SIG-M5 treated with dmso at 0.1 percent for 504 hours (cell line): ENCODE measurements at regions not wholly inside any gene's neighbourhood (a gene's known extent, or its start where the extent isn't known, plus 50 kb on each side); places are given as distances from the start of the nearest gene placed in this dataset.
"Not testable (repeated sequence)": the region's sequence is repeated elsewhere in the genome, so short reads cannot be mapped to it uniquely, and the experiment has no call there.

ENCODE experiments used
- DNase-seq: peaks from one replicate; lab custom pipeline; 2025; ENCODE audit not compliant: unreplicated experiment; lab: John Stamatoyannopoulos, UW

DNA sequence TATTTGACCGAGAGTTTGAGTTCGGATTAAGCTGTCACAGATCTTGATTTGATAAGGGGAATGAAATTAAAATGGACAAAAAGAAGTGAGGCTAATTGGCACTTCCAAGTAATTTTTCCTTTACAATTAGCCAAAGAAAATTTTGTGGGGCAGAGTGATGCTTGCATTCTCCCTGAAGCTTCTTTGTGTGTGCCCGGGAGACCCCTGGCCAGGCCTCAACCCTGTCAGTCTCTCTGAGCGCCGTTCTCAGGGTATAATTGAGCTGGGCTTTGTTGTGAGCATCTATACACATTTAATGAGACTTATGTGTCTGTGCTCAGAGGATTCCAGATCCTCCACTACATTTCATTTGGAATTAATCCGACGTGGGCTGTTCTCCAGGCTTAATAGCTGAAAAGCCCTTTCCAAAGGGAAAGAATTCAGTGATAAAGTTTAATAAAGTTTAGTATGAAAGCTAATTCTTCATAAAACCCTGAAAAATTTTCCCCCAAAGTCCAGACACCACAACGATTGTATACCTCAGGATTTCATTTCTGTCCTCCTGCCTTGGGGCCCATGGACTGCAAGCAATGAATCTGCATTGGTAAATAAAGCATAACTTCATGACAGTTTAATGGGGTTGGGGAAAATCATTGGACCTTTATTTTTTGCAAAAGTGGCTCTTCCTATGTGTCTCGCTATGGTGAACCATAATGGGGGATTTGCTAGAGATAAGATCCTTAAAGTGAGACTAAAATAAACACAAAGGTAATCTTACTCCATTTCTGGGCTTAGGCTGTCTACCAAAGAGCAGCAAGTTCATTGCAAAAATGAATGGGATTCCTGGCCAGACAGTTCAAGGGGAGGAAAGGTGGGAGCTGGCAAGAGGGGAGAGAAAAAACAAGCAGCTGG, 292.6 kb downstream of the C12orf75 start:
- no peak for DNase-seq

DNA sequence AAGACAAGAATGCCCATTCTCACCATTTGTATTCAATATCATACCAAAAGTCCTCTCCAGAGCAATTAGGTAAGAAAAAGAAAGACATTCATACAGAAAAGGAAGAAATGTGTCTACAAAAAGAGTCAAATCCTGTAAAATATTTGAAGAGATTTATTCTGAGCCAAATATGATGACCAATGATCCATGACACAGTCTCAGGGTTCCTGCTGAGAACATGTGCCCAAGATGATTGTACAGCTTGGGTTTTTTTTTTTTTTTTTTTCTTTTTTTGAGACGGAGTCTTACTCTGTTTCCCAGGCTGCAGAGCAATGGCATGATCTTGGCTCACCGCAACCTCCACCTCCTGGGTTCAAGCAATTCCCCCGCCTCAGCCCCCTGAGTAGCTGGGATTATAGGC, 296.2 kb downstream of the C12orf75 start:
- DNase-seq: no peak

DNA sequence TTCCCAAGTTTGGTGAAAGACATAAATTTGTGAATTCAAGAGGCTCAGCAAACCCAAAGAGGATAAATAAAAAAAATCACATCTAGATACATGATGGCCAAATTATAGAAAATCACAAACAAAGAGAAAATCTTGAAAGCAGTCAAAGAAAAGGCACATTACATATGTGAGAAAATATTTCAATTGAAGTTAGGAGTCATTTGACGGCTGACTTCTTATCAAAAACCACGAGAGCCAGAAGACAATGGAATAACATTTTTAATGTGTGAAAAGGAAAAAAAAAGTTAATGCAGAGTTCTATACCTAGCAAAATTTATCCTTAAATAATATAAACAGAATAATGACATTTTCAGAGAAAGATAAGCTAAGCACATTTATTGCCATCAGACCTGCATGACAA, 307.0 kb downstream of the C12orf75 start:
- no peak for DNase-seq

DNA sequence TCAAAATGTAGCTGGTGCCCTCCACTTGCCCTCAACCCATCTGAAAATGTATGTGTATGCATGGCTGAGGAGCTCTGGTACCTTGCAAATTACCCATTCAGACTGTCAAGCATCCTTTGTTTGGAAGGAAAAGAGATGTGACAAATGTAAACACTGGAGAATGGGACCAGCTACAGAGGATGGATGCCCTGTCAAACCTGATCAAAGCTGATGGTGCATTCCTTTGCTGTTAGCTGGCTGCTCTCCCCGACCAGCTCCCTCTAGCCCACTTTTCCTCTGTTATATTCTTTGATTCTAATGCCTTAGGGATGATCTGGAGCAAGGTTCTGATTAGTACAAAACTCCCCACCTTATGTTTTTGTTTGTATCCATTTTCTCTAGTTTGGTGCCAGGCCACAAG, 310.3 kb downstream of the C12orf75 start:
- DNase-seq: no peak

DNA sequence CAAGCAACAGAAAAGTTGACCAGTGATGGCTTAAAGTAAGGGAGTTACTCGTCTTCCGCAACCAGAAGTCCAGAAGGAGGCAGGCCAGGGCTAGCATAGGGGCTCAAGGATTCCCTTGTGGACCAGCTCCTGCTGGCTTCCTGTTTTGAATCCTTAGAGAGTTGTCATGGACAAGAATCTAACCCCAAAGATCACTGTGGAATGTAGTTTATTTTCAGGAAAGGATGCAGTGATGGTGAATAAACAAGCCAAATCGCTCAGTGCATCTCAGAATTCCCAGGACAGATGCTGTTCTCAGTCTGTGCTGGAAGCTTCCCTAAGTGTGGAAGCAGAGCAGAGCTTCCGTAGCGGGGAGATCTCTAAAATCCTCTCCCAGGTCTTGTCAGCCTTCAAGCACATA, 311.3 kb downstream of the C12orf75 start:
- DNase-seq: no peak

DNA sequence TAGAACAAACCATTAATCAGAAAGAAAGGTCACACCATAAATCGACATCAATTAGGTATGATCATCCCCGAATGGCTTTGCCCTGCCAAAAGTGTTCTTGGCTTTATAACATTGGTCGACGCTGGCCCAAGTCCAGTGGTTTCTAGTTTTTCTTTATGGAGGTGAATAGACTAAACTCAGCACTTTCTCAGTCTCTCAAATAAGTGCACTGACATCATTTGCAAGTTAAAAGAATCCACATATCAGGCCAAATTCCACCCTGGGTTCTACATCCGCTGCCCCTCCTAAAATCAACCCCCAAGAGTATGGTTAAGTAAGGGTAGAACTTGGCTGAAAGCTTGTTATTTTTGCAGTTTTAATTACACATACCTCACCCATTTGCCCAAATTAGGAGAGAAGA, 314.3 kb downstream of the C12orf75 start:
- no peak for DNase-seq

DNA sequence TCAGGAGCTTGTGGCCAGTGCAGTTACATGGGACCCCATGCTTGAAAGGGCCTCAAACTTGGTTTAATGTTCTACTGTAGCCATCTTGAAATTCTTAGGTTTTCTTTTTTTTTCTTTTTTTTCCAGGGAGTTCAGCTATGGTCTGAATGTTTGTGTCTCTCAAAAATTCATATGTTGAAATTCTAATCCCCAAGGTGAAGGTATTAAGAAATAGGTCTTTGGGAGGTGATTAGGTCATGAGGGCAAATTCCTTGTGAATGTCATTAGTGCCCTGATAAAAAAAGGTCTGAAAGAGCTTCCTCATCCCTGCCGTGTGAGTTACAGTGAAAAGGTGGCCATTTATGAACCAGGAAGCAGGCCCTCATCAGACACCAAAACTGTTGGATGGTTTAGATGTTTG, 324.1 kb downstream of the C12orf75 start:
- no peak for DNase-seq

DNA sequence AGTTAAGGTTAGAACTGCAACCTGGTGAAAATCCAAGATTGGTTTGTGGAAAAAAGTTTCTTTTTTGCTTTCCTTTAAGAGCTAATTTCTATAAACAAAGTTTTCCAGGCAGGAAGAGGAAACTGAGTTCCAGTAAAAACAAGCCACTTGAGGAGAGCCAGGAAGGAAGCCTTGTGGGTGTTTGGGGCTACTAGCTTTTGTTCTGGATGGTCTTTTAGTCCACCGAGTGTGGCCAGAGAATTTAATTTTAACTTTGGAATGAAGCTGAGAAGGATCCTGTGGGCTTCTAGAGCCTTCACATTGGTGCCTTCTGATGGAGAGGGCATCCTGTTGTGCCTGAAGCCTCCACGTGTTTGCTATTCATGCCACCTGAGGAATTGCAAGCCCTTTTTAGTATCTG, 327.9 kb downstream of the C12orf75 start:
- DNase-seq: no peak

DNA sequence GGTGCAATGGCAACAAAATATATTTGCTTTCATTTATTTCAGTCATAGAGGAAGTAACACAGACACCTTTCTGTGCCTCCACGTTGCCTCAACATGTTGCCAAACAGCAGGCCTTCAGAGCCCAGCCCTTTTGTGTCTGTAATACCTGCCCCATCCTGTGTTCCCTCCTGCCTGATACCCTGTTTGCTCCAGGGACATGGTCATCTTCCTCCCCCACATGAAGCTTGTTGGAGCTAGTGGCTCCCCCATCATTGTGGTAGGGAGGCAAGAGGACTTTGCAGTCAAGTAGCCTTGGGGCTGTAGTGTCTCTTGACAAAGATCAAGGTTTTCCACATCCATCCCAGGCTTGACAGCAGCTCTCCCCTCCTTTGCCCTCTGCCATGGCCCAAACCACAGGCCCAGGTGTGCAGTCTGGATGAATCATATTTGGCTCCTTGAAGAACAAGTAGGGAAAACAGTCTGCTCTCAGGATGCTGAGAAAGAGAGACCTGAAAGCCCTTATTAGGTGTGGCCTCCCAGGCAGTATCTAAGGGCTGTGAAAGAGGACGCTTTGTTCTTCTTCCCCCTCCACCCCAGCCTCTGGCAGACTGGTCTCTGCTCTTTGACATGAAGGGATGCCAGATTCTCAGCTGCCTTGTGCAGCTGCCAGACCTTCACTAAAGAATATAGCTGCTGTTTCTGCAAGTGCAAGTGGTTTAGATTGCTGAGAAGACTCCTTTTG, 329.0 kb downstream of the C12orf75 start:
- no peak for DNase-seq

DNA sequence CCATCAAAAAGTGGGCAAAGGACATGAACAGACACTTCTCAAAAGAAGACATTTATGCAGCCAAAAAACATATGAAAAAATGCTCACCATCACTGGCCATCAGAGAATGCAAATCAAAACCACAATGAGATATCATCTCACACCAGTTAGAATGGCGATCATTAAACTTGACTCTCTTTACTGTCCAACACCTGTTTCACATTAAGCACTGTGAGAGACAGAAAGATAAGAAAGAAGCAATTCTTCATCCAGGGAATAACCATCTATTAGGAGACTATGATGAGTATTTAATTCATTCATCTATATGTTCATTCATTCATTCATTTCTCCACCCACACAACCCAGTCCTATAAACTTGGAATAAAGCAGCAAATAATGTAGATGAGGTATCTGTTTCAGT, 334.3 kb downstream of the C12orf75 start:
- DNase-seq: not testable (repeated sequence)

DNA sequence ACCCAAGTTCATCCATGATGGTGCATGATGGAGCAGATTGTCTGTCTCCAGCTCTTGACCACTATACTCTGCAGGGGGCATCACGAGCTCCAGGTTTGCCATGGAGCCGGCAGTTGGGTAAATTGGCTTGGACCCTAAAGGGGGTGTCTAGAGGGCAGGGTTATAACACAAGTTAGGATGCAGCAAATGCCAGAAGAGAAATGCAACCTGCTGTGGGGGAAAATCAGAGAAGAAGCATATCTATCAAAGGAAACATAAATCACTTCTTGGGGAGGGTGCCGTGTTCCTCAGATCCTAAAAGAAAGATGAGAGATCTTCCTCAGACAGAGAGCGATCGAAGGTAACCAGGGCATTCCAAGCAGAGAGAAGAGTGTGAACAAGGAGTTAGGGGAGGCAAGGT, 334.9 kb downstream of the C12orf75 start:
- DNase-seq: no peak

DNA sequence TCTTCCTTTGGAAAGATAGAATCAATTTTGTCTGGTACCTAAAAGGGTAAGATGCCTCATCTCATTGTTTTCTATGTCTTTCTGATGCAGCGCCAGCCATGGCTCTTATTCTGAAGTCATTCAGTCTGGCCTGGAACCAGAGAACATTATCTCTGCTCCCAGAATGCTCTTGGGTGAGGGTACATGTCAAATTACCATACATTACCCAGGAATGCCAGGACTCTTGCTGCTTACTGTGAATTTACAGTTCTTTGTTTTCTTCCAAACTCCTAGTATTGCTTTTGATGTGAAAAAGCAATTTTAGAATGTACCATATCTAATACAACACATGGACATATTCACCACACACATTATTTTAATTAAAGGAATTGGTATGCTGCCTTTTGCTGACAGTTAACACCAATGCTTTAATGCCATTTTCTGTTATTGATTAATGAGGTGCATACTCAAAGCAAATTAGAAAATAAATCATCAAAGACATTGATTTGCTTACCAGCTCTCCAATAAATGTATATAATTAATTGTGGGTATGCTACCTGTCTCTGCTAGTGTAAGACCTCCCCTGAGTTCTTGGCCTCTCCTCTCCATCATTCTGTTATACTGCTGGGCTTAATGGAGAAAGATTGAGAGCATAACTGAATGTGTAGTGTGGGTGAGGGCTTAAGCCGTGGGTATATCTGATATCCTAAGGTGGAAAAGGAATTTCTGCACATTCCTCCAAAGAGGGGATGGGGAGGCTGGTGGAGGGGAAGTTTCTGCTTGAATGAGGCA, 337.7 kb downstream of the C12orf75 start:
- no peak for DNase-seq

DNA sequence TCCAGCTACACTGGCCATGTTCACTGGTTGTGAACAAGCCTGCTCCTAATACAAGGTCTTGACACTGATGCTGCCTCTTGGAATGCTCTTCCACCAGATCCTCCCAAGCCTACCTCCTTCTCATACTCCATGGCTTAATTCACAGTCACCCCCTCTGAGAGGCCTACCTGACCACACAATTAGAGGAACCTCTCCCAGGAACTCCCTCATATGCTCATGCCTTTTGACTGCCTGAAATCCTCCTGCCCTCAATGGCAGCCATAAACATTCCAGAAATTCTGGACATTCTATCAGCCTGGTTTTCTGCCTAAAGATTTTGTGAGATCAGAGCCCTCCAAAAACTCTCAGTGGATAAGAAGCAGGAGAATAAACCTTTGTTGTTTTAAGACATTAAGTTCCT, 340.2 kb downstream of the C12orf75 start:
- no peak for DNase-seq

DNA sequence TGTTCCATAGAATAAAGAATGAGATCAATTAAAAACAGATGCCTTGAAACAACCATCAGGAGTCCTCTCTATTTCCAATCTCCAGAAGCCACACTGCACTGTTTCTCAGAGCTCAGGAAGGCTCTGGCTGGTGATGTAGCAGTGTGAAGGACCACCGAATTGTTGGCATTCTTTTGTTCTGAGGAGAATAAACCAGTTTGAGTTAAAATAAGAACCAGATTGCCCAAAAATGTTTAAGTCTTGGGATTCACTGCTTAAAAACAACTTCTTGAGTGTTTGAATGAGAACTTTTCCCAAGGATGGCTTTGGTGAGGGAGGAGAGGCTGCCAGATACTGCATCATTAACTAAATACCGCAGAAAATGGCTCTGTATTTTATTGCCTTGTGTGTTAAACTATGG, 341.2 kb downstream of the C12orf75 start:
- no peak for DNase-seq

DNA sequence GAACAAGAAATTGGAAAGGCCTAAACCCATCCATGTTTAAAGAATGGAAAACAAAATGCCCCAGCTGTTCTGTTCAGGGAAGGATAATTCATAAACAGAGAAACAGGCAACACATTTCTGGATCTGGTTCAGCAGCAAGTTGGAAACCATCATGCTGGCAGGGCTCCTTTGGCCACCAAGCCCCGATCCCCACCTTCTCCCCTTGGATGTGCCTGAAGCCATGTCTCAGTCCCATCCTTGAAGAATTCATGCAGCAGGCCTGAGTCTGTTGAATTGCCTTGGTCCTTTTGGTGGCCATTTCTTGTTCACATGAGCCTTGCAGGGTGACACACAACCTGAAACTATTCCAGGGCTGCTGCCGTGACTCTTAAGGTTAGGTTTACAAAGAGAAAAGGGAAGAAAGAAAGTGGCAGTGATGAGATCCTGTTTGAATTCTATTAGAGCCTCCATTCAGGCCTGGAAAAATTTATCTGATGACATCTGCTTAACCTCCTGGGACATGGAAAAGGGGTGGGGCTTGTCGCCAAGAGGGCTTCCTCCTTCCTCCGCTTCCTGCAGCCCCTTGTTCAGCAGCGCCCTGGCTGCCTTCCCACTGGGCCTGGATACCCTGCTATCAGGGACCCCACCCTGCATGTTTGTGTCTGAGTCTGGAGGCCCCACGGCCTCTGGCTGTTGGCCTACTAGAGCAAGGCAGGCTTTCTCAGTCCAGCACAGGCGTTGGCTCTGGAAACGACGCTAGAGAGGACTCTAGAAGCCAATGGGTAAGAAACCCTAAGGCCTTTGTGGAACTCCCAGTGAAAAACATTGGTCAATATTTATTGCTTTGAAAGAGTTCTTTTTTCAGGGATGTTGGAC, 341.9 kb downstream of the C12orf75 start:
- DNase-seq: no peak

DNA sequence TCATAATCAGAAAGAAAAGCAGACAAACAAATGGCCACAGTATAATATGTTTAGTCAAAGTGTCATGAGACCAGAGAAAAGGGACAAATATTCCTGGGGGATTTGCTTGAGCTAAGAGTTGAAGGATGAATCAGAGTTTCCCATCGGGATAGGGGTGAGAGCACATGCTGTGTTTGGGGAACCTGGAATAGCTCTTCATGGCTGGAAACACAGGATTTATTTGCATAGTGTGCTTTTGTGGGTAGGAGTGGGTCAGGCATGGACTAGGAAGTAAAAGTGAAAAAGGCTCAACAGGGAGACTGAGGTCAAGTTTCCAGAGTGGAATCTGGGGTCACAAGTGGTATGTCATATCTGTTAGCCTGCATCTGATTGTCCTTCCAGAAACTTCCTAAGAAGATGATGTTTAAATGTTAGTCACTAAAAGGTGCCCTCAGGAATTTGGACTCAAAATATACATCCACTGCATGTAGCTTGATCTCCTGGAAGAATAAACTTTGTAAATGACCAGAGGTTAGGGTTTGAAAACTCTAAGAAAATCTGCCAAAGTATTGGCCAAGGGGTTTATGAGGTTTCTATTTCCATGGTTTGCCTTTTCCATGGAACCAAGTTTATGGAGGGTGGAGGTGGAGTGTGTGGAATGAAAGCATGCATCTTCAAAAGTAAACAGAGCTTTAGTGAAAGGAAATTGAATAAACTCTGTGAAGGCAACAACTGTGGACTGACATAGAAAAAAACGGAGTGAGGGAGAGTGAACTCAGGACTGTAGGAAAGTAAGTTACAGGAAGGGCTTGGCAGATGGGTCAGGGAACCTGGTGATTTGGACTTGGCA, 344.6 kb downstream of the C12orf75 start:
- DNase-seq: no peak

DNA sequence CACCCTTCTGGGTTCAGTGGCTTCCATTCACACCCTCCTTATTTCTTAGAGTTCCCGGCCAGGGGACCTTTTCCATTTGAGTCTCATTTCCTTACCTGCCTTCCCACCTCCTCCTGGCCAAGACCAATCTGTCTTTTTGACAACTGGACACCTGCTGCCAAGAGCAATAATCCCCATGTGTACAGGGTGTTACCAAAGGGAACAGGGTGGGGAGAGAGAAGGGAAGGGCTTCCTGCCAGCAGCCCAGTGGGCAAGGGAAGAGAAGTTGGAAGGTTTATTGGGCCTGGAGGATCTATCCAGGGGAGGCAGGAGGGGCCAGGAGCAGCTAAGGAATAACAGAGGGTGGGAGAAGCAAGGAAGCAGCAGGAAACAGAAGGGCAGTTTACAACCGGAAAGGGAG, 346.2 kb downstream of the C12orf75 start:
- no peak for DNase-seq

DNA sequence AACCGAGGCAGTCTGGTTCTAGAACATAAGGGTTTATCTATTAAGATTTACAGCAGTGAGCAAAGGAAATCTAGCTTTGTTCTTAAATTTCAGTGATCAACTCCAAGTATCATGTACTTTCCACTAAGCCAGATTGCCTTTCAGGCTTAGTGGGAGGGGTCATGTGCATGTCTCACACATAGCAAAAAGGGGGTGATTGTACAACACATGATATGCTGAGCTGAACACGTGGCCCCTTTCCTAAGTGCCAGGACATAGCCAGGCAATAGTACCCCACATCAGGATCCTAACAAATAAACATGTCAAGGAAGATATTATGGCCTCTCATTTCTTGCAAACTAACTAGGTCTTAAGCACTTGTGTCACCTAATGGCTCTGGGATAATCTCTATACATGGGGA, 347.2 kb downstream of the C12orf75 start:
- no peak for DNase-seq

DNA sequence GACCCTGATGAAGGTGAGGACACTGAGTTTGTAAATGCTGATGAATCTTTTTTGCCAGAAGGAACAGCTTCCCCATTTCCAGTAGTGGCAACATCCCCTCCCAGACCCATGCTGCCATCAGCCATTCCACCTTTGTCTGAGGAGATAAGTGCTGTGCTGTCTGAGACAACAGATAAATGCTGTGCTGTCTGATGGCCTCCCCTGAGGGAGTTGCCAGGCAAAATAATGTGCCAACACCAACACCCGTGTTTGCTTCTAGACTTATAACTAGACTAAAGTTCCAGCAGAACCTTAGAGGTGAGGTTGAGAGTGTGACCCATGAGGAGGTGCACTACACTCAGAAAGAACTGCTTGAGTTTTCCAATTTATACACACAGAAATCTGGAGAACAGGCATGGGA, 349.5 kb downstream of the C12orf75 start:
- DNase-seq: no peak

DNA sequence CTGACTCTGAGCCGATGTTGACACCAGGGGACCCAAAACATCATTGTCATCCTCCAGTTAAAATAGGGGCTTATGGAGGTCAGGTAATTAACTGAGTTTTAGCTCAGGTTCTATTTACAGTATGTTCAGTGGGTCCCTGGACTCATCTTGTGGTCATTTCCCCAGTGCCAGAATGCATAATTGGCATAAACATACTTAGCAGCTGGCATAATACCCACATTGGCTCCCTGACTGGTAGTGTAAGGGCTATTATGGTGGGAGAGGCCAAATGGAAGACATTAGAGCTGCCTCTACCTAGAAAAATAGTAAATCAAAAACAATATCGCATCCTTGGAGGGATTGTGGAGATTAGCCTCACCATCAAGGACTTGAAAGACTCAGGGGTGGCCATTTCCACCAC, 350.9 kb downstream of the C12orf75 start:
- no peak for DNase-seq
